ENCODE measurements at regions not wholly inside any gene's neighbourhood (a gene's known extent, or its start where the extent isn't known, plus 50 kb on each side); places are given as distances from the start of the nearest gene placed in this dataset.

DNA sequence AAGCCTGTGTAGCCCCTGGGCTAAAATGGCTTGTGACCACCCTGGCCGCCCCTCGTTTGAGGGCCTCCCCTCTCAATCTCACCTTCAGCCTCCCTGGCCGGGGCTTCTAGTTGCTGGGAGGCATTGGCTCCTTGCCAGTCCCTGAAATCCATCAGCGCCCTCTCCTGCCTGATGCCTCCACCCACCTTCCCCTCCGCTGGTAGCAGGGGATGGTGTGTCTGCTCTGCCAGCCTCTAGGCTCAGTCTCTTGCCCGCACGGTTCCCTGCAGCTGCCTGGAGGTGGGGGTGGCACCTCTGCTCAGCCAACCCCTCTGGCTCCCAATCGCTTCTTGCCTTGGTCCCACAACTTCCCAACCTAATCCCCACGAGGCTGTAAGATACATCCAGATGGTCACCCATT lies 167.9 kb downstream of the PHETA1 start:
- no peak for TF ChIP-seq CTCF (conservative IDR thresholded peaks at IDR 0.05)
- H3K27ac ChIP-seq: no peak overlapping the region

DNA sequence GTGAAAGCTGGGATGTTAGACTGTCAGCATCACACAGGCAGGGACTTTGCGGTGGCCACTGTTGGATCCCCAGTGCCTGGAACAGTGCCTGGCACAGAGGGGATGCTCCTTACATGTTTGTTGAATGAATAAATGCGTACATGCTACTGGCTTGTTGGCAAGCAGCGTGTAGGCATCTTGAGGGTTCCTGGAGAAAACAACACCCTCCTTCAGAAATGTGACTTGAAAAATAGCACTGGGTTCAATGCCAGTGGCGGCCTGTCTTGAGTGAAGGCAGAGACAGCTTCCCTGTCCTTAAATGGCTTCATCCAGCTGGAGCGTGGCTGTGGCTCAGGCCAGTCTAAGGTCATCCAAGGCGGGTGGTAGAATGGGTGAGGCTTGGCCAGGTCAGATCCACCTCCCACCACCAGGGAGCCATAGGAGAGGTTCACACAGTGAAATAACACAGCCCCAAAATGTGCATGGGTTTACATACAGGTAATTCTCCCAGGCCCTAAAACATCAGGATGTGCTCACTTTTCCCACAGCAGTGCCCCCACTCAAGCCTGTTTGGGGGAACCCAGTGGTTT lies 171.4 kb downstream of the PHETA1 start:
- H3K27ac ChIP-seq: no peak overlapping the region
- 0 out of 2 replicates have a peak, but pooled peaks have one; percentile 7 for TF ChIP-seq CTCF (conservative IDR thresholded peaks at IDR 0.05)

DNA sequence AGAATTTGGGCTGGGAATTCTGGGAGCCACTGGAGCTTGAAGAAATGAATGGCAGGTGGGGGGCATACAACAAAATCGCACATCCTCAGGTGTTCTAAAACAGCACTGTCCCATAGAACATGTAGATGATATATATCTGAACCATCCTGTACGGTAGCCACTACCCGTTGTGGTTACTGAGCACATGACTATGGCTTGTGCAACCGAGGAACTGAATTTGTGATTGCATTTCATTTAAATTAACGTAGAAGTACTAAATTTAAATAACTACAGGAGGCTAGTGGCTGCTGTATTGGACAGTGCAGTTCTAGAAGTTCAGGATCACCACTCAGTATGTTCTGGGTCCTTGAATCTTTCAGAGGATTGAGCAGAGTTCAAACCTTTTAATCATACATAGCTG lies 172.4 kb downstream of the PHETA1 start:
- no peak overlapping the region for H3K27ac ChIP-seq
- TF ChIP-seq CTCF (conservative IDR thresholded peaks at IDR 0.05): no peak

- no peak for TF ChIP-seq CTCF (conservative IDR thresholded peaks at IDR 0.05)
- H3K27ac ChIP-seq: no peak overlapping the region
Measured at GRCh38 chr12:111195316-111195715, 173.6 kb downstream of the PHETA1 start.

GRCh38 chr12:111194703-111195051 lies 174.2 kb downstream of the PHETA1 start:
- no peak overlapping the region for H3K27ac ChIP-seq
- TF ChIP-seq CTCF (conservative IDR thresholded peaks at IDR 0.05): no peak

DNA sequence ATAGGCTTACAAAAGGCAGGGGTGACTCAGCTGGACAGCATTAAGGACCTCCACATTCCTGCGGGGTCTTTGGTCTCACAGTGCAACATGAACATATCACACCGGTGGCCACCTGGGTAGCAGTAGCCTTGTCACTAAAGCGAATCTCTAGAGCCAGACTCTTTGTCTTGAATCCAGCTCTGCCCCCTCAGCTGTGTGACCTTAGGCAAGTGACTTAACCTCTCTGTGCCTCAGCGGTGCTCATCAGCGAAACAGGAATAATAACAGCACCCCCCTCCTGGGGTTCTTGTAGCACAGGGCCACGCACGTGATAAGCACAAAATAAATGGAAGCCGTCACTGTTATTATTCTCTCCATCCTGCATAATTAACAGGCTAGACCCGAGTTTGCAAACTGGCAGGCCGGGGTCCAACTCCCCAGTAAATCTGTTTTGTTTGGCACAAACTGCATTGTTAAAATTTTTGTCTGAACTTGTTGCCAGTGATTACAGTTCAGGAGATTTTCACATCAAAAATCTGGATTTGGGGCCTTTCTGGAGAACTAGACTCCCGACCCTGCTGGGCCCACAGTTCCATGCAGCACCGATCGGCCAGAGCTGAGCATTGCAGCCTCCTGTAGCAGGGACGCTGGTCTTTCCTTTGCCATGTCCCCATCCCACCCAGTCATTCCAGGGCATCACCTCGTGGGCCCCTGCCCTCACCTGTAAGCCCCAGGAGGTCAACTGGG lies 174.8 kb downstream of the PHETA1 start:
- TF ChIP-seq CTCF (conservative IDR thresholded peaks at IDR 0.05): no peak
- H3K27ac ChIP-seq: no peak overlapping the region

GRCh38 chr12:111193496-111193895 lies 175.4 kb downstream of the PHETA1 start:
- H3K27ac ChIP-seq: no peak overlapping the region
- TF ChIP-seq CTCF (conservative IDR thresholded peaks at IDR 0.05): no peak
